Glutamatergic neuron (in vitro differentiated cells): ENCODE measurements at regions not wholly inside any gene's neighbourhood (a gene's known extent, or its start where the extent isn't known, plus 50 kb on each side); places are given as distances from the start of the nearest gene placed in this dataset.

ENCODE experiments used
- DNase-seq: peaks from one replicate; pipeline ENCODE4 v3.0.0; 2022
- H3K27ac Mint-ChIP-seq: one replicate; pipeline ENCODE4 v1.8.0; 2020; ENCODE audit warnings: mild to moderate bottlenecking, mixed read lengths, inconsistent platforms; ENCODE audit not compliant: unreplicated experiment
- H3K27me3 Mint-ChIP-seq: one replicate; pipeline ENCODE4 v1.8.0; 2020; ENCODE audit warnings: mild to moderate bottlenecking, moderate library complexity, mixed read lengths, inconsistent platforms; ENCODE audit not compliant: unreplicated experiment
- H3K36me3 Mint-ChIP-seq: one replicate; pipeline ENCODE4 v1.8.0; 2020; ENCODE audit warnings: mild to moderate bottlenecking, mixed read lengths, inconsistent platforms; ENCODE audit not compliant: unreplicated experiment
- H3K4me1 Mint-ChIP-seq: one replicate; pipeline ENCODE4 v1.8.0; 2020; ENCODE audit warnings: mild to moderate bottlenecking, low read depth, mixed read lengths, inconsistent platforms; ENCODE audit not compliant: unreplicated experiment
- H3K4me3 Mint-ChIP-seq: one replicate; pipeline ENCODE4 v1.8.0; 2020; ENCODE audit warnings: mild to moderate bottlenecking, mixed read lengths, inconsistent platforms; ENCODE audit not compliant: unreplicated experiment
- H3K9me3 Mint-ChIP-seq: one replicate; pipeline ENCODE4 v1.8.0; 2020; ENCODE audit warnings: mild to moderate bottlenecking, moderate library complexity, mixed read lengths, inconsistent platforms; ENCODE audit not compliant: unreplicated experiment
- TF ChIP-seq, protein P1 (sequence below): fragments of 200-600 bp; sonication (generic); IDR thresholded peaks from one replicate; pipeline ENCODE4 v1.5.0; 2021; ENCODE audit not compliant: partially characterized antibody, unreplicated experiment

DNA sequence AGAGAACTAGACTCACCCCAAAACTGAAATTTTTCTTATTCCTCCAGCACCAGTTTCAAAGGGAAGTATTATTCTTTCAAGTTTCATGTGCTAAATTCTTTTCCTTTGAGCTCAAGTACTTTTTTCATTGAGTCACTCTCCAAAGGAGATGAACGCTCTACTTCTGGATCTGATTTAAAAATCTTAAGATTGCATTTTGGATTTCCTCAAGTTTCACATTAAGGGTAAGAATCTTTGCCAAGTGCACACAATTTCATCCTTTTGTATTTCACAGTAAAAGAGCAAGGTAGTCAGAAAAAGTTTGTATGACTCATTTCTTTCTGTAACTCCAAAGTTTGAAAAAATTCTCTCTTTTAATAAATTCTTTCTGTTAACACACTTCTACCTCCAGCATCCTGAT is 435.5 kb downstream of the RAB38 start:
- H3K4me3 Mint-ChIP-seq, result no peak overlapping the region
- no peak overlapping the region for H3K27ac Mint-ChIP-seq
- TF ChIP-seq, protein P1, sequence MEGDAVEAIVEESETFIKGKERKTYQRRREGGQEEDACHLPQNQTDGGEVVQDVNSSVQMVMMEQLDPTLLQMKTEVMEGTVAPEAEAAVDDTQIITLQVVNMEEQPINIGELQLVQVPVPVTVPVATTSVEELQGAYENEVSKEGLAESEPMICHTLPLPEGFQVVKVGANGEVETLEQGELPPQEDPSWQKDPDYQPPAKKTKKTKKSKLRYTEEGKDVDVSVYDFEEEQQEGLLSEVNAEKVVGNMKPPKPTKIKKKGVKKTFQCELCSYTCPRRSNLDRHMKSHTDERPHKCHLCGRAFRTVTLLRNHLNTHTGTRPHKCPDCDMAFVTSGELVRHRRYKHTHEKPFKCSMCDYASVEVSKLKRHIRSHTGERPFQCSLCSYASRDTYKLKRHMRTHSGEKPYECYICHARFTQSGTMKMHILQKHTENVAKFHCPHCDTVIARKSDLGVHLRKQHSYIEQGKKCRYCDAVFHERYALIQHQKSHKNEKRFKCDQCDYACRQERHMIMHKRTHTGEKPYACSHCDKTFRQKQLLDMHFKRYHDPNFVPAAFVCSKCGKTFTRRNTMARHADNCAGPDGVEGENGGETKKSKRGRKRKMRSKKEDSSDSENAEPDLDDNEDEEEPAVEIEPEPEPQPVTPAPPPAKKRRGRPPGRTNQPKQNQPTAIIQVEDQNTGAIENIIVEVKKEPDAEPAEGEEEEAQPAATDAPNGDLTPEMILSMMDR, result no peak
- no peak for DNase-seq
- H3K4me1 Mint-ChIP-seq, result no peaks in the 10 kb centered on the region
- no peaks in the 10 kb centered on the region for H3K36me3 Mint-ChIP-seq
- H3K9me3 Mint-ChIP-seq, result no peaks in the 10 kb centered on the region
- no peaks in the 10 kb centered on the region for H3K27me3 Mint-ChIP-seq

DNA sequence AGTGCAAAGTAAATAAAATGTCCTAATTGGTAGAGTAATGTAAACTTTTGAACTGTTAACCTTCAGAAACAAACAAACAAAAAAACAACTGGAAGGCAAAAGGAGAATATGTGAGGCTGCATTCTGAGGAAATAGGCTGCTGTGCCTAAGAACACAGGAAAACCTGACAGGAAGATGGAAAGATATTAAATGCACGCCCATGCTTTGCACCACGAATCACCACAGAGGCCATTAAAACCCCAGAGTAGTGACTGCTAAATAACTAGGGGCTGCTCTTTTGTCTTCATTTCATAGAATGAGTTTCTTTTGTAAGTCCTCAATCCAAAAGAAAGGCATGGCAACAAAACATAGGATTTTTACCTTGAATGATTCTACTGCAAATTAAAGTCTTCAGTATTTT is 436.0 kb downstream of the RAB38 start:
- no peak overlapping the region for H3K27ac Mint-ChIP-seq
- H3K27me3 Mint-ChIP-seq, result no peaks in the 10 kb centered on the region
- no peak for DNase-seq
- TF ChIP-seq, protein P1, result no peak
- no peaks in the 10 kb centered on the region for H3K9me3 Mint-ChIP-seq
- no peak overlapping the region for H3K4me3 Mint-ChIP-seq
- H3K4me1 Mint-ChIP-seq, result no peaks in the 10 kb centered on the region
- no peaks in the 10 kb centered on the region for H3K36me3 Mint-ChIP-seq

DNA sequence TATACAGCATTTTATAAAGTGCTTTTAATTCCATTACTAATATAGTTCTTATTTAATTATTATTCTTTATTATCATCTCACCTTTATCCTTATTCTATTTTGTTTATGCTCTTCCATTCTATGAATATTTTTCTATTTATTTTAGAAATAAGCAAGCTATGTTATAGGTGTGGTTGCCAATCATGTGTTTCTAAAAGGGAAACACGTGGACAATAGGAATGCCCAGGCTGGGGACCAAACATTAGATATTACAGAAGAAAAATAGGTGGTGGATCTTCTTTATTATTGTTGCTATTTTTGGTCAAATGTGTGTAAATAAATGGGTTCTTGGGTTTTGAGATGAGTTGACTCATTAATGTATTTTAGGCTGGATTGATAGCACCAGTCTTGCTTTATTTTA is 438.3 kb downstream of the RAB38 start:
- no peak for DNase-seq
- TF ChIP-seq, protein P1, result no peak
- H3K27ac Mint-ChIP-seq, result no peak overlapping the region
- peaks cover 2% of the 10 kb centered on the region for H3K9me3 Mint-ChIP-seq
- H3K36me3 Mint-ChIP-seq, result no peaks in the 10 kb centered on the region
- no peaks in the 10 kb centered on the region for H3K27me3 Mint-ChIP-seq
- no peaks in the 10 kb centered on the region for H3K4me1 Mint-ChIP-seq
- H3K4me3 Mint-ChIP-seq, result no peak overlapping the region

DNA sequence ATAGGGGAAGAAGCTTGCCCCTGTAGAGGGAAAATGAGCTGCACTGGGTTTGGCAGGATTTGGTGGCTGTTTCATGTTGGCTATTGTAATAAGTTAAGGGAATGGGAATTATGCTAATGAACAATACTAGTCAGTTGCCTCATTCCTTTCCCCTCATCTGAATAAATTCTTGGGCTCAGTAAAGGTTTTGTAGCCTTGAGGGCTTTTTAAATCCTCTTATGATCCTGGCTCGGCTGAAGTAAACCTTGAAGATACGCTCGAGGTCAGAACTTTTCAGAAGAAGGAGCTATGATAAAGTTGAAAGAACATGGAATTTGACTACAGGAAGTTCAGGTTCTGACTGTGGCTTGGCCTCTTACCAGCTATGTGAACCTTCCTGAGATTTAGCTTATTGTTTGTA is 448.7 kb downstream of the RAB38 start:
- DNase-seq, result no peak
- TF ChIP-seq, protein P1, result no peak
- no peaks in the 10 kb centered on the region for H3K27me3 Mint-ChIP-seq
- H3K9me3 Mint-ChIP-seq, result no peaks in the 10 kb centered on the region
- H3K27ac Mint-ChIP-seq, result no peak overlapping the region
- no peak overlapping the region for H3K4me3 Mint-ChIP-seq
- no peaks in the 10 kb centered on the region for H3K4me1 Mint-ChIP-seq
- H3K36me3 Mint-ChIP-seq, result no peaks in the 10 kb centered on the region

DNA sequence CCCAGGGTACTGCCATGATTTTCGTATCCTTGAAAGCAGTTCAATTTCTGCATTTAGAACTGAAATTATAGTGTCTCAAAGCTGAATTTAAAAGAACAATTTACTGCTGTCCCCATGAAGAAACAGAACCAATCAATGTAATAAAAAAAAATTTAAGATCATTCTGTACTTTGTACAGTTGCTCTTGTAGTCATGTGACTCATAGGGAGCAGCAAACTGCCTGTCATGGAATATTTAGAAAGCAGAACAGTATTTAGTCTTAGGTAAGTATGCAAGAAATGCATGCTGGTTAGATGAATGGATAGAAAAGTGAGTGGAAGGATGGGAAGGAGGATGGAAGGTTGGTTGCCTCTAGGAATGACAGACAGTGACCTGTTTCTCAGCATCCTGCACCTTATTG is 450.9 kb downstream of the RAB38 start:
- Mint-ChIP-seq H3K9me3 (no peaks in the 10 kb centered on the region), H3K27me3 (no peaks in the 10 kb centered on the region), H3K4me3 (no peak overlapping the region), H3K4me1 (no peaks in the 10 kb centered on the region), H3K27ac (no peak overlapping the region), H3K36me3 (no peaks in the 10 kb centered on the region)
- no peak for DNase-seq
- TF ChIP-seq, protein P1, result no peak
